Gastroesophageal sphincter (tissue), 4 donors: ENCODE measurements at regions not wholly inside any gene's neighbourhood (a gene's known extent, or its start where the extent isn't known, plus 50 kb on each side); places are given as distances from the start of the nearest gene placed in this dataset.

ENCODE experiments used
- ATAC-seq: fragments of 150-250 bp; one replicate; pipeline ENCODE4 v1.9.1; 2016; ENCODE audit warnings: mild to moderate bottlenecking, moderate library complexity
- H3K27ac ChIP-seq, 4 donors: fragments of 200-600 bp; sonication (generic) in 3 of 4; 1 replicate in 3 of 4; 2 replicates in 1 of 4; pipeline ENCODE4 v1.5.1; 2016 to 2019
- H3K27me3 ChIP-seq: fragments of 200-600 bp; sonication (generic); one replicate; pipeline ENCODE4 v1.5.1; 2019
- H3K36me3 ChIP-seq, 2 donors: fragments of 200-600 bp; sonication (generic); one replicate each; pipeline ENCODE4 v1.5.1; 2019; ENCODE audit warnings: control low read depth in 1 of 2
- H3K4me1 ChIP-seq, 3 donors: fragments of 200-600 bp; sonication (generic); 1 replicate in 2 of 3; 2 replicates in 1 of 3; pipeline ENCODE4 v1.5.1; 2016 to 2019; ENCODE audit warnings: control low read depth in 2 of 3
- H3K4me3 ChIP-seq, 2 donors: fragments of 200-600 bp; sonication (generic); one replicate each; pipeline ENCODE4 v1.5.1; 2019; ENCODE audit warnings: mild to moderate bottlenecking in 1 of 2, moderate library complexity in 1 of 2
- H3K9me3 ChIP-seq, 3 donors: fragments of 200-600 bp; sonication (generic); one replicate each; pipeline ENCODE4 v1.5.1; 2017 to 2019; ENCODE audit warnings: control low read depth in 2 of 3
- CTCF ChIP-seq, 4 experiments: fragments of 200-600 bp in 2 of 4; fragments of 450-650 bp in 2 of 4; sonication (generic) in 1 of 4; IDR thresholded peaks; one replicate each; pipeline ENCODE4 v1.5.1; 2017 to 2019; ENCODE audit warnings: antibody characterized with exemption in 4 of 4, mild to moderate bottlenecking in 2 of 4, moderate library complexity in 2 of 4
- EP300 ChIP-seq: sonication (generic); formaldehyde crosslinking; IDR thresholded peaks from one replicate; pipeline ENCODE4 v1.6.1; 2017; ENCODE audit warnings: antibody characterized with exemption, mild to moderate bottlenecking
- POLR2A ChIP-seq, 2 donors: fragments of 450-650 bp; IDR thresholded peaks; one replicate each; pipeline ENCODE4 v1.6.1; 2017; ENCODE audit warnings: antibody characterized with exemption in 2 of 2, mild to moderate bottlenecking in 2 of 2, moderate library complexity in 1 of 2
- POLR2AphosphoS5 ChIP-seq: sonication (generic); formaldehyde crosslinking; IDR thresholded peaks from one replicate; pipeline ENCODE4 v1.6.1; 2017; ENCODE audit warnings: antibody characterized with exemption
- WGBS, 2 donors: methylation state at CpG; one replicate each; pipeline ENCODE4 v1.1.5; 2018; ENCODE audit warnings: low coverage in 1 of 2; 5-methylcytosine and 5-hydroxymethylcytosine counted together

GRCh38 chr1:73749996-73750395 lies 448.0 kb downstream of the LRRIQ3 start:
- Histone ChIP-seq H3K4me3 (no peak overlapping the region), H3K36me3 (no peaks in the 10 kb centered on the region), H3K9me3 (peaks cover 0 to 4% (median 0%) of the 10 kb centered on the region in 3 donors), H3K27me3 (no peaks in the 10 kb centered on the region), H3K4me1 (no peaks in the 10 kb centered on the region), H3K27ac (no peak overlapping the region)
- TF ChIP-seq CTCF (IDR thresholded peaks at IDR 0.05) (no peak), EP300 (no peak), POLR2AphosphoS5 (no peak), POLR2A (IDR thresholded peaks at IDR 0.05) (no peak)
- no peak for ATAC-seq

- peaks cover 0 to 13% (median 0%) of the 10 kb centered on the region in 3 donors for H3K9me3 ChIP-seq
- no peak overlapping the region for H3K27ac ChIP-seq
- H3K4me1 ChIP-seq: no peaks in the 10 kb centered on the region
- no peaks in the 10 kb centered on the region for H3K36me3 ChIP-seq
- H3K4me3 ChIP-seq: no peak overlapping the region
- no peaks in the 10 kb centered on the region for H3K27me3 ChIP-seq
- no peak for ATAC-seq
- TF ChIP-seq POLR2AphosphoS5 (no peak), POLR2A (IDR thresholded peaks at IDR 0.05) (no peak), CTCF (IDR thresholded peaks at IDR 0.05) (no peak), EP300 (no peak)
Measured at GRCh38 chr1:73744985-73745384, 453.0 kb downstream of the LRRIQ3 start.

- H3K27me3 ChIP-seq: no peaks in the 10 kb centered on the region
- no peaks in the 10 kb centered on the region for H3K36me3 ChIP-seq
- no peaks in the 10 kb centered on the region for H3K4me1 ChIP-seq
- TF ChIP-seq CTCF (IDR thresholded peaks at IDR 0.05): no peak
- no peak for TF ChIP-seq POLR2AphosphoS5
- no peak for TF ChIP-seq POLR2A (IDR thresholded peaks at IDR 0.05)
- TF ChIP-seq EP300: no peak
- H3K4me3 ChIP-seq: no peak overlapping the region
- WGBS, 2 donors: 35 to 73% methylated on average over 1 to 2 of the region's 2 CpGs
- H3K27ac ChIP-seq: no peak overlapping the region
- ATAC-seq: no peak
- H3K9me3 ChIP-seq: no peaks in the 10 kb centered on the region
Measured at GRCh38 chr1:73736125-73736524, 461.9 kb downstream of the LRRIQ3 start.

- no peak for ATAC-seq
- TF ChIP-seq POLR2AphosphoS5 (no peak), EP300 (no peak), POLR2A (IDR thresholded peaks at IDR 0.05) (no peak), CTCF (IDR thresholded peaks at IDR 0.05) (no peak)
Measured at GRCh38 chr1:73727036-73727435, 470.9 kb downstream of the LRRIQ3 start.

GRCh38 chr1:73722055-73722454 lies 475.9 kb downstream of the LRRIQ3 start:
- no peak for TF ChIP-seq POLR2AphosphoS5
- TF ChIP-seq POLR2A (IDR thresholded peaks at IDR 0.05): no peak
- TF ChIP-seq EP300: no peak
- no peak for TF ChIP-seq CTCF (IDR thresholded peaks at IDR 0.05)
- no peaks in the 10 kb centered on the region for H3K9me3 ChIP-seq
- no peak overlapping the region for H3K4me3 ChIP-seq
- no peaks in the 10 kb centered on the region for H3K27me3 ChIP-seq
- H3K4me1 ChIP-seq: no peaks in the 10 kb centered on the region
- no peak for ATAC-seq
- H3K36me3 ChIP-seq: no peaks in the 10 kb centered on the region
- no CpG with 5 or more reads among the region's 1 CpG for WGBS, 2 donors
- no peak overlapping the region for H3K27ac ChIP-seq

More at GRCh38 chr1:73727036-73727435, 470.9 kb downstream of the LRRIQ3 start:
- Histone ChIP-seq H3K36me3 (no peaks in the 10 kb centered on the region), H3K9me3 (no peaks in the 10 kb centered on the region), H3K4me3 (no peak overlapping the region), H3K27ac (no peak overlapping the region), H3K4me1 (no peaks in the 10 kb centered on the region), H3K27me3 (no peaks in the 10 kb centered on the region)
